ENCODE measurements at regions not wholly inside any gene's neighbourhood (a gene's known extent, or its start where the extent isn't known, plus 50 kb on each side); places are given as distances from the start of the nearest gene placed in this dataset.

GRCh38 chr15:66956672-66957430, 108.6 kb upstream of the SMAD3 start:
- H3K4me3 Mint-ChIP-seq = no peak overlapping the region
- no peak for DNase-seq
- TF ChIP-seq CTCF (IDR thresholded peaks at IDR 0.05) = no peak
- peaks cover 44% of the 10 kb centered on the region for H3K4me1 Mint-ChIP-seq
- H3K36me3 Mint-ChIP-seq (ENCODE audit: low read depth) = no peaks in the 10 kb centered on the region
- no peaks in the 10 kb centered on the region for H3K9me3 Mint-ChIP-seq
- H3K27ac Mint-ChIP-seq = no peak overlapping the region
- peaks cover 21% of the 10 kb centered on the region for H3K27me3 Mint-ChIP-seq (ENCODE audit: low read depth, poor library complexity)

- peaks cover 48% of the 10 kb centered on the region for H3K4me1 Mint-ChIP-seq
- no peak for TF ChIP-seq CTCF (IDR thresholded peaks at IDR 0.05)
- no peaks in the 10 kb centered on the region for H3K36me3 Mint-ChIP-seq (ENCODE audit: low read depth)
- no peaks in the 10 kb centered on the region for H3K9me3 Mint-ChIP-seq
- no peak overlapping the region for H3K27ac Mint-ChIP-seq
- no peak overlapping the region for H3K4me3 Mint-ChIP-seq
- no peak for DNase-seq
- peaks cover 24% of the 10 kb centered on the region for H3K27me3 Mint-ChIP-seq (ENCODE audit: low read depth, poor library complexity)
Observed at GRCh38 chr15:66957431-66957720, 108.0 kb upstream of the SMAD3 start.

GRCh38 chr15:66959066-66959465, 106.3 kb upstream of the SMAD3 start:
- Mint-ChIP-seq H3K27me3 (ENCODE audit: low read depth, poor library complexity) (peaks cover 15% of the 10 kb centered on the region), H3K27ac (no peak overlapping the region)
- no peak for TF ChIP-seq CTCF (IDR thresholded peaks at IDR 0.05)

GRCh38 chr15:66959875-66960274, 105.5 kb upstream of the SMAD3 start:
- Mint-ChIP-seq H3K36me3 (ENCODE audit: low read depth) (no peaks in the 10 kb centered on the region), H3K4me3 (no peak overlapping the region), H3K4me1 (peaks cover 40% of the 10 kb centered on the region), H3K27me3 (ENCODE audit: low read depth, poor library complexity) (peaks cover 6% of the 10 kb centered on the region), H3K9me3 (no peaks in the 10 kb centered on the region), H3K27ac (no peak overlapping the region)
- TF ChIP-seq CTCF (IDR thresholded peaks at IDR 0.05) = no peak
- no peak for DNase-seq

More at GRCh38 chr15:66959066-66959465, 106.3 kb upstream of the SMAD3 start:
- H3K36me3 Mint-ChIP-seq (ENCODE audit: low read depth) = no peaks in the 10 kb centered on the region
- no peak overlapping the region for H3K4me3 Mint-ChIP-seq
- no peak for DNase-seq
- no peaks in the 10 kb centered on the region for H3K9me3 Mint-ChIP-seq
- H3K4me1 Mint-ChIP-seq = peaks cover 42% of the 10 kb centered on the region

- peaks cover 39% of the 10 kb centered on the region for H3K4me1 Mint-ChIP-seq
- no peak for TF ChIP-seq CTCF (IDR thresholded peaks at IDR 0.05)
- H3K27ac Mint-ChIP-seq = no peak overlapping the region
- H3K27me3 Mint-ChIP-seq (ENCODE audit: low read depth, poor library complexity) = peaks cover 5% of the 10 kb centered on the region
- H3K36me3 Mint-ChIP-seq (ENCODE audit: low read depth) = no peaks in the 10 kb centered on the region
- H3K4me3 Mint-ChIP-seq = no peak overlapping the region
- no peaks in the 10 kb centered on the region for H3K9me3 Mint-ChIP-seq
- DNase-seq = no peak
Observed at GRCh38 chr15:66960519-66960918, 104.9 kb upstream of the SMAD3 start.

GRCh38 chr15:66961407-66961884, 104.0 kb upstream of the SMAD3 start:
- no peaks in the 10 kb centered on the region for H3K36me3 Mint-ChIP-seq (ENCODE audit: low read depth)
- H3K9me3 Mint-ChIP-seq = no peaks in the 10 kb centered on the region
- no peak for TF ChIP-seq CTCF (IDR thresholded peaks at IDR 0.05)
- no peak overlapping the region for H3K4me3 Mint-ChIP-seq
- H3K27ac Mint-ChIP-seq = peak overlapping the region; percentile 29
- DNase-seq = no peak
- H3K27me3 Mint-ChIP-seq (ENCODE audit: low read depth, poor library complexity) = peaks cover 7% of the 10 kb centered on the region
- peaks cover 39% of the 10 kb centered on the region for H3K4me1 Mint-ChIP-seq

Measured in nephron progenitor cell (in vitro differentiated cells).